H1 (cell line): ENCODE measurements at regions not wholly inside any gene's neighbourhood (a gene's known extent, or its start where the extent isn't known, plus 50 kb on each side); places are given as distances from the start of the nearest gene placed in this dataset.
"Not testable (repeated sequence)": the region's sequence is repeated elsewhere in the genome, so short reads cannot be mapped to it uniquely, and the experiment has no call there.

ENCODE experiments used
- CTCF ChIA-PET: fragments of 300-600 bp; sonication (Branson Sonifier 250); formaldehyde crosslinking; loops from one replicate; lab custom pipeline; 2021; ENCODE audit not compliant: partially characterized antibody; lab: Charles Lee
- POLR2A ChIA-PET: fragments of 300-600 bp; sonication (Branson Sonifier 250); formaldehyde crosslinking; loops from one replicate; lab custom pipeline; 2021; ENCODE audit warnings: inconsistent platforms; ENCODE audit not compliant: partially characterized antibody; lab: Charles Lee
- DNase-seq, 2 experiments: peaks; one replicate each; pipeline versions ENCODE4 v3.0.0 to v3.0.0-alpha.2; 2010 to 2022; ENCODE audit warnings: low spot score in 2 of 2, low read depth in 1 of 2, mixed read lengths in 1 of 2
- FAIRE-seq: peaks from 2 replicates; lab custom pipeline; 2011; peaks lifted over from hg19 to GRCh38; lab: Jason Lieb, UNC
- H2AFZ ChIP-seq: 2 replicates; pipeline ENCODE4 v1.8.1; 2012; ENCODE audit warnings: low read length, inconsistent platforms
- H2AK5ac ChIP-seq: 2 replicates; pipeline ENCODE4 v1.6.1; 2013; ENCODE audit warnings: low read depth, low read length
- H2BK120ac ChIP-seq: replicated peaks from 2 replicates; pipeline ENCODE3; 2013; ENCODE audit warnings: low read depth, low read length, inconsistent platforms
- H2BK12ac ChIP-seq: 2 replicates; pipeline ENCODE4 v1.6.1; 2013; ENCODE audit warnings: low read depth, low read length
- H2BK15ac ChIP-seq: 2 replicates; pipeline ENCODE4 v1.6.1; 2013; ENCODE audit warnings: low read length
- H2BK20ac ChIP-seq: 2 replicates; pipeline ENCODE4 v1.6.1; 2013; ENCODE audit warnings: low read length
- H2BK5ac ChIP-seq: 2 replicates; pipeline ENCODE4 v1.6.1; 2013; ENCODE audit warnings: low read depth, low read length
- H3K14ac ChIP-seq: 2 replicates; pipeline ENCODE4 v1.6.1; 2013; ENCODE audit warnings: inconsistent platforms; ENCODE audit not compliant: insufficient read length
- H3K18ac ChIP-seq: 2 replicates; pipeline ENCODE4 v1.6.1; 2013; ENCODE audit warnings: low read length; ENCODE audit errors: extremely low read depth
- H3K23ac ChIP-seq: 2 replicates; pipeline ENCODE4 v1.6.1; 2013; ENCODE audit warnings: inconsistent platforms; ENCODE audit not compliant: insufficient read length
- H3K23me2 ChIP-seq: 2 replicates; pipeline ENCODE4 v1.6.1; 2013; ENCODE audit warnings: low read depth, low read length
- H3K27ac ChIP-seq: 2 replicates; pipeline ENCODE4 v1.6.1; 2011; ENCODE audit warnings: low read depth, low read length, inconsistent platforms
- H3K27me3 ChIP-seq, 4 experiments: replicated peaks in 1 of 4; 1 replicate in 1 of 4; 2 replicates in 3 of 4; pipeline versions ENCODE4 v1.6.1 to v1.8.1; 2011 to 2013; ENCODE audit warnings: low read length in 3 of 4, mild to moderate bottlenecking in 3 of 4, inconsistent platforms in 2 of 4, mixed read lengths in 2 of 4, moderate library complexity in 1 of 4; ENCODE audit not compliant: control insufficient read depth in 3 of 4, insufficient read depth in 3 of 4; ENCODE audit errors: extremely low read depth in 1 of 4
- H3K36me3 ChIP-seq, 4 experiments: 2 replicates each; pipeline versions ENCODE4 v1.6.1 to v1.8.1; 2011 to 2013; ENCODE audit warnings: mild to moderate bottlenecking in 4 of 4, low read length in 3 of 4, moderate library complexity in 2 of 4, control low read depth in 1 of 4, inconsistent platforms in 1 of 4; ENCODE audit not compliant: insufficient read depth in 4 of 4, control insufficient read depth in 2 of 4
- H3K4ac ChIP-seq: replicated peaks from 2 replicates; pipeline ENCODE3; 2013; ENCODE audit warnings: low read length, low read depth, mixed read lengths, inconsistent platforms; ENCODE audit not compliant: insufficient read length
- H3K4me1 ChIP-seq, 4 experiments: replicated peaks in 1 of 4; 1 replicate in 1 of 4; 2 replicates in 3 of 4; pipeline versions ENCODE4 v1.6.1 to v1.8.1; 2011 to 2013; ENCODE audit warnings: low read length in 3 of 4, inconsistent platforms in 2 of 4, mixed read lengths in 1 of 4; ENCODE audit not compliant: insufficient read depth in 4 of 4, control insufficient read depth in 3 of 4
- H3K4me2 ChIP-seq, 2 experiments: 2 replicates each; pipeline versions ENCODE4 v1.6.1 to v1.8.1; 2011 to 2013; ENCODE audit warnings: low read depth in 2 of 2, low read length in 2 of 2, control low read depth in 1 of 2, inconsistent platforms in 1 of 2, mild to moderate bottlenecking in 1 of 2; ENCODE audit not compliant: insufficient read depth in 1 of 2
- H3K4me3 ChIP-seq, 4 experiments: fragments of 200-600, 300-600 bp in 1 of 4; sonication (generic), shearing (Covaris generic), sonication (Bioruptor Twin) in 1 of 4; 2 replicates each; pipeline versions ENCODE4 v1.5.1 to v1.8.1; 2011 to 2016; ENCODE audit warnings: low read length in 4 of 4, low read depth in 3 of 4, control low read depth in 2 of 4, inconsistent platforms in 2 of 4, mild to moderate bottlenecking in 2 of 4, mixed read lengths in 1 of 4, moderate library complexity in 1 of 4; ENCODE audit not compliant: insufficient read depth in 2 of 4; ENCODE audit errors: extremely low read depth in 1 of 4
- H3K56ac ChIP-seq: replicated peaks from 2 replicates; pipeline ENCODE3; 2013; ENCODE audit warnings: low read depth, mild to moderate bottlenecking, mixed read lengths, low read length, inconsistent platforms; ENCODE audit not compliant: insufficient read length
- H3K79me1 ChIP-seq: 2 replicates; pipeline ENCODE4 v1.6.1; 2013; ENCODE audit warnings: low read depth, low read length, control low read depth
- H3K79me2 ChIP-seq, 2 experiments: 2 replicates each; pipeline versions ENCODE4 v1.6.1 to v1.8.1; 2012 to 2013; ENCODE audit warnings: low read length in 2 of 2, mild to moderate bottlenecking in 2 of 2, inconsistent platforms in 1 of 2; ENCODE audit not compliant: insufficient read depth in 2 of 2, control insufficient read depth in 1 of 2
- H3K9ac ChIP-seq, 4 experiments: replicated peaks in 1 of 4; 1 replicate in 1 of 4; 2 replicates in 3 of 4; pipeline versions ENCODE4 v1.6.1 to v1.8.1; 2011 to 2013; ENCODE audit warnings: low read depth in 3 of 4, low read length in 3 of 4, control low read depth in 2 of 4, mild to moderate bottlenecking in 2 of 4, moderate library complexity in 2 of 4, inconsistent platforms in 1 of 4; ENCODE audit errors: extremely low read depth in 1 of 4
- H3K9me3 ChIP-seq, 2 experiments: 2 replicates each; pipeline versions ENCODE4 v1.6.1 to v1.8.1; 2012 to 2013; ENCODE audit warnings: mild to moderate bottlenecking in 2 of 2, moderate library complexity in 2 of 2, control low read depth in 1 of 2, inconsistent platforms in 1 of 2, low read depth in 1 of 2, low read length in 1 of 2, mixed read lengths in 1 of 2; ENCODE audit not compliant: insufficient read depth in 2 of 2
- H4K20me1 ChIP-seq, 2 experiments: replicated peaks in 1 of 2; 2 replicates each; pipeline versions ENCODE3 to v1.8.1; 2011 to 2013; ENCODE audit warnings: inconsistent platforms in 2 of 2, low read length in 2 of 2, mild to moderate bottlenecking in 1 of 2; ENCODE audit not compliant: insufficient read depth in 2 of 2, control insufficient read depth in 1 of 2
- H4K5ac ChIP-seq: 2 replicates; pipeline ENCODE4 v1.6.1; 2013; ENCODE audit warnings: low read length, low read depth, mixed read lengths, inconsistent platforms; ENCODE audit not compliant: insufficient read length
- H4K8ac ChIP-seq: 2 replicates; pipeline ENCODE4 v1.8.0; 2013; ENCODE audit warnings: mild to moderate bottlenecking, moderate library complexity, low read length, inconsistent platforms; ENCODE audit not compliant: insufficient read depth; ENCODE audit errors: extremely low read depth
- H4K91ac ChIP-seq: replicated peaks from 2 replicates; pipeline ENCODE3; 2013; ENCODE audit warnings: low read length, mixed read lengths, inconsistent platforms; ENCODE audit not compliant: insufficient read length
- WGBS, 2 experiments: shearing (Covaris generic) in 1 of 2; methylation state at CpG; one replicate each; pipeline versions ENCODE4 v1.1.6 to v1.1.7; 2013 to 2015; ENCODE audit warnings: low lambda C conversion rate in 2 of 2, mixed read lengths in 2 of 2, inconsistent platforms in 1 of 2, low coverage in 1 of 2, missing lambda C conversion rate in 1 of 2; ENCODE audit not compliant: insufficient replicate concordance in 2 of 2, insufficient coverage in 1 of 2, insufficient read length in 1 of 2; ENCODE audit errors: extremely low coverage in 1 of 2, missing lambda C conversion rate in 1 of 2; 5-methylcytosine and 5-hydroxymethylcytosine counted together

DNA sequence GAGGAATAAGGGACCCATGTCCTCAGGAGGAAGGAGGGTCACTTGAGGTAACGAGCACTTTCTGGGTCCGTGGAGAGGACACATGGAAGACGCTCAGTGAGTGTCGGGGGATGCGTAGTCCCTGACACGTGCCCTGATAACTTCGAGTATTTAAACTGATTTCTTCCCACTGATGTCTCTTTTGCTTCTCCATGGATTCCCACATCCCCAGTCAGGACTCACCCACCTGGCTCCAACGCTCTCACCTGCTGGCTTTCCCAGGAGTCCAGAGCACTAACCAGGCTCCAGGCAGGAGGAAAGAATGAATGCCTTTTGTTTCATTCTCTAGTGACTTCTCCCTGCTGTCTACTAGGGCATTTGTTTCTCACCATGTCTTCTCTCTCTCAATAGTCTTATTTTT is 81.2 kb upstream of the NBPF11 start:
- H3K9me3 ChIP-seq, H4K5ac ChIP-seq, H3K27ac ChIP-seq, H2BK12ac ChIP-seq, POLR2A ChIA-PET, H3K4me3 ChIP-seq, H2AK5ac ChIP-seq, H3K79me2 ChIP-seq, H2BK120ac ChIP-seq, H4K8ac ChIP-seq, H2BK20ac ChIP-seq, H2AFZ ChIP-seq, H3K27me3 ChIP-seq, CTCF ChIA-PET, H3K4me1 ChIP-seq, H3K4me2 ChIP-seq, H3K36me3 ChIP-seq, H4K91ac ChIP-seq, H3K14ac ChIP-seq, H3K9ac ChIP-seq, H3K79me1 ChIP-seq, H3K18ac ChIP-seq, H4K20me1 ChIP-seq, H3K23ac ChIP-seq, H2BK15ac ChIP-seq, H2BK5ac ChIP-seq, DNase-seq, H3K4ac ChIP-seq, H3K56ac ChIP-seq, H3K23me2 ChIP-seq, FAIRE-seq: not testable (repeated sequence)
- WGBS, 2 experiments, result 100% methylated on average over 2 of the region's 8 CpGs; no CpG with 5 or more reads in 1 of the 2 experiments

DNA sequence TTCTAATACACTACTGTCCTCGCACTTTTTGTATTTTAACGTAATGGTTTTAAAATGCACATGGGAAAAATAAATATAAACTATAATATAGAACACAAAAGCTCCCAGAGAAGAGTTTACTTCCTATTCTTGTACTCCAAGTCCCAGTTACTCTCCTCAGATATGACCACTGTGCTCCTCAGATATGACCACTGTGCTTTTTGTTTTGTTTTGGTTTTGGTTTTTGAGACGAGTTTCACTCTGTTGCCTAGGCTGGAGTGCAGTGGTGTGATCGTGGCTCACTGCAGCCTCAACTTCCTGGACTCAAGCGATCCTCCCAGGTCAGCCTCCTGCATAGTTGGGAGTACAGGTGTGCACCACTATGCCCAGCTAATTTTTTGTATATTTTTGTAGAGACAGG is 76.8 kb upstream of the NBPF11 start:
- POLR2A ChIA-PET, H2BK12ac ChIP-seq, H3K27me3 ChIP-seq, H3K79me1 ChIP-seq, H3K18ac ChIP-seq, H3K4me2 ChIP-seq, H2BK120ac ChIP-seq, H3K4me3 ChIP-seq, H3K27ac ChIP-seq, FAIRE-seq, H2AFZ ChIP-seq, DNase-seq, H2BK20ac ChIP-seq, H3K79me2 ChIP-seq, H3K23me2 ChIP-seq, H2AK5ac ChIP-seq, H3K36me3 ChIP-seq, H3K9me3 ChIP-seq, H4K5ac ChIP-seq, H3K9ac ChIP-seq, H3K14ac ChIP-seq, H2BK5ac ChIP-seq, H3K4me1 ChIP-seq, CTCF ChIA-PET, H3K4ac ChIP-seq, H3K23ac ChIP-seq, H2BK15ac ChIP-seq, H4K91ac ChIP-seq, H4K8ac ChIP-seq, H3K56ac ChIP-seq, H4K20me1 ChIP-seq: not testable (repeated sequence)
- WGBS, 2 experiments, result 81% methylated on average over 3 of the region's 5 CpGs; no CpG with 5 or more reads in 1 of the 2 experiments
